8988T (cell line): ENCODE measurements at regions not wholly inside any gene's neighbourhood (a gene's known extent, or its start where the extent isn't known, plus 50 kb on each side); places are given as distances from the start of the nearest gene placed in this dataset.
"Not testable (repeated sequence)": the region's sequence is repeated elsewhere in the genome, so short reads cannot be mapped to it uniquely, and the experiment has no call there.

ENCODE experiments used
- DNase-seq: peaks from one replicate; pipeline ENCODE4 v3.0.0; 2011

GRCh38 chr5:130815246-130815645 is 349.8 kb downstream of the HINT1 start:
- no peak for DNase-seq

GRCh38 chr5:130808691-130809090 is 356.4 kb downstream of the HINT1 start:
- no peak for DNase-seq

GRCh38 chr5:130805648-130806047 is 359.4 kb downstream of the HINT1 start:
- DNase-seq: no peak

GRCh38 chr5:130805036-130805435 is 360.0 kb downstream of the HINT1 start:
- DNase-seq: no peak

GRCh38 chr5:130801963-130802362 is 363.1 kb downstream of the HINT1 start:
- no peak for DNase-seq

GRCh38 chr5:130799015-130799414 is 366.0 kb downstream of the HINT1 start:
- DNase-seq: no peak

- no peak for DNase-seq
These were observed 367.8 kb downstream of the HINT1 start for GRCh38 chr5:130797303-130797702.

GRCh38 chr5:130796902-130797301 is 368.2 kb downstream of the HINT1 start:
- no peak for DNase-seq

- DNase-seq: no peak
These were observed 369.0 kb downstream of the HINT1 start for GRCh38 chr5:130796032-130796431.

GRCh38 chr5:130795037-130795436 is 370.0 kb downstream of the HINT1 start:
- DNase-seq: no peak

GRCh38 chr5:130777794-130778193 is 387.3 kb downstream of the HINT1 start:
- DNase-seq: no peak

GRCh38 chr5:130773813-130774212 is 391.2 kb downstream of the HINT1 start:
- DNase-seq: peak; percentile 5

- DNase-seq: no peak
These were observed 403.0 kb downstream of the HINT1 start for GRCh38 chr5:130762031-130762430.

- no peak for DNase-seq
These were observed 406.0 kb downstream of the HINT1 start for GRCh38 chr5:130759061-130759460.

GRCh38 chr5:130747556-130747955 is 417.5 kb downstream of the HINT1 start:
- DNase-seq: no peak

GRCh38 chr5:130746641-130747040 is 418.4 kb downstream of the HINT1 start:
- DNase-seq: not testable (repeated sequence)

GRCh38 chr5:130743092-130743491 is 422.0 kb downstream of the HINT1 start:
- no peak for DNase-seq

GRCh38 chr5:130740047-130740569 is 424.9 kb downstream of the HINT1 start:
- no peak for DNase-seq

GRCh38 chr5:130731839-130732238 is 433.2 kb downstream of the HINT1 start:
- DNase-seq: no peak

GRCh38 chr5:130729541-130729940 is 435.5 kb downstream of the HINT1 start:
- DNase-seq: no peak

- no peak for DNase-seq
These were observed 437.2 kb downstream of the HINT1 start for GRCh38 chr5:130727830-130728229.

GRCh38 chr5:130724658-130725057 is 440.4 kb downstream of the HINT1 start:
- DNase-seq: no peak

- DNase-seq: no peak
These were observed 444.7 kb downstream of the HINT1 start for GRCh38 chr5:130720355-130720754.

- no peak for DNase-seq
These were observed 449.5 kb downstream of the HINT1 start for GRCh38 chr5:130715541-130715940.

- no peak for DNase-seq
These were observed 450.9 kb downstream of the HINT1 start for GRCh38 chr5:130714200-130714599.

GRCh38 chr5:130712324-130712723 is 452.7 kb downstream of the HINT1 start:
- DNase-seq: no peak
